ENCODE measurements at regions not wholly inside any gene's neighbourhood (a gene's known extent, or its start where the extent isn't known, plus 50 kb on each side); places are given as distances from the start of the nearest gene placed in this dataset.
A peak's percentile ranks its signal among the peaks of the same experiment; 100 is the strongest.

- Histone ChIP-seq H3K27me3 (ENCODE audit: insufficient read depth, poor library complexity, severe bottlenecking) (no peaks in the 10 kb centered on the region), H3K4me3 (replicated peaks; ENCODE audit: insufficient read depth, low read length) (no peak overlapping the region), H3K27ac (replicated peaks) (no peak overlapping the region)
- peak in 1 of 2 experiments; percentile 45 for DNase-seq (ENCODE audit: low read depth in 1 of 2, low spot score in 1 of 2)
- TF ChIP-seq GABPA (IDR thresholded peaks at IDR 0.05; ENCODE audit: low read depth) (no peak), CTCF (IDR thresholded peaks at IDR 0.05; ENCODE audit: insufficient read depth, low read length) (peak; percentile 87)
Observed at GRCh38 chr7:119197877-119198527, 973.5 kb downstream of the ANKRD7 start.

GRCh38 chr7:119219663-119220062, 995.2 kb downstream of the ANKRD7 start:
- H3K4me3 ChIP-seq (replicated peaks; ENCODE audit: insufficient read depth, low read length), result no peak overlapping the region
- H3K27ac ChIP-seq (replicated peaks), result no peak overlapping the region
- no peak for DNase-seq (ENCODE audit: low read depth in 1 of 2, low spot score in 1 of 2)
- TF ChIP-seq REST (IDR thresholded peaks at IDR 0.05; ENCODE audit: insufficient replicate concordance, low read depth) (no peak), CTCF (IDR thresholded peaks at IDR 0.05; ENCODE audit: insufficient read depth, low read length) (no peak), SPI1 (IDR thresholded peaks at IDR 0.05; ENCODE audit: borderline replicate concordance, low read depth) (no peak), POLR2AphosphoS5 (IDR thresholded peaks at IDR 0.05; ENCODE audit: low read depth) (no peak), GABPA (IDR thresholded peaks at IDR 0.05; ENCODE audit: low read depth) (no peak)
- no peaks in the 10 kb centered on the region for H3K27me3 ChIP-seq (ENCODE audit: insufficient read depth, poor library complexity, severe bottlenecking)

GRCh38 chr7:119223930-119224329, 999.4 kb downstream of the ANKRD7 start:
- Histone ChIP-seq H3K27me3 (ENCODE audit: insufficient read depth, poor library complexity, severe bottlenecking) (no peaks in the 10 kb centered on the region), H3K27ac (replicated peaks) (no peak overlapping the region), H3K4me3 (replicated peaks; ENCODE audit: insufficient read depth, low read length) (no peak overlapping the region)
- TF ChIP-seq SPI1 (IDR thresholded peaks at IDR 0.05; ENCODE audit: borderline replicate concordance, low read depth) (no peak), CTCF (IDR thresholded peaks at IDR 0.05; ENCODE audit: insufficient read depth, low read length) (no peak), REST (IDR thresholded peaks at IDR 0.05; ENCODE audit: insufficient replicate concordance, low read depth) (no peak), GABPA (IDR thresholded peaks at IDR 0.05; ENCODE audit: low read depth) (no peak), POLR2AphosphoS5 (IDR thresholded peaks at IDR 0.05; ENCODE audit: low read depth) (no peak)
- no peak for DNase-seq (ENCODE audit: low read depth in 1 of 2, low spot score in 1 of 2)

- TF ChIP-seq REST (IDR thresholded peaks at IDR 0.05; ENCODE audit: insufficient replicate concordance, low read depth) (no peak), POLR2AphosphoS5 (IDR thresholded peaks at IDR 0.05; ENCODE audit: low read depth) (no peak), CTCF (IDR thresholded peaks at IDR 0.05; ENCODE audit: insufficient read depth, low read length) (no peak), GABPA (IDR thresholded peaks at IDR 0.05; ENCODE audit: low read depth) (no peak), SPI1 (IDR thresholded peaks at IDR 0.05; ENCODE audit: borderline replicate concordance, low read depth) (no peak)
- no peak for DNase-seq (ENCODE audit: low read depth in 1 of 2, low spot score in 1 of 2)
- Histone ChIP-seq H3K27me3 (ENCODE audit: insufficient read depth, poor library complexity, severe bottlenecking) (no peaks in the 10 kb centered on the region), H3K27ac (replicated peaks) (no peak overlapping the region), H3K4me3 (replicated peaks; ENCODE audit: insufficient read depth, low read length) (no peak overlapping the region)
Observed at GRCh38 chr7:119228482-119228881, 1004.0 kb downstream of the ANKRD7 start.
